HS-27A (cell line): ENCODE measurements at regions not wholly inside any gene's neighbourhood (a gene's known extent, or its start where the extent isn't known, plus 50 kb on each side); places are given as distances from the start of the nearest gene placed in this dataset.
"Not testable (repeated sequence)": the region's sequence is repeated elsewhere in the genome, so short reads cannot be mapped to it uniquely, and the experiment has no call there.

ENCODE experiments used
- DNase-seq: peaks from one replicate; pipeline ENCODE4 v3.0.0-alpha.2; 2012; ENCODE audit warnings: low read depth, missing footprints

DNA sequence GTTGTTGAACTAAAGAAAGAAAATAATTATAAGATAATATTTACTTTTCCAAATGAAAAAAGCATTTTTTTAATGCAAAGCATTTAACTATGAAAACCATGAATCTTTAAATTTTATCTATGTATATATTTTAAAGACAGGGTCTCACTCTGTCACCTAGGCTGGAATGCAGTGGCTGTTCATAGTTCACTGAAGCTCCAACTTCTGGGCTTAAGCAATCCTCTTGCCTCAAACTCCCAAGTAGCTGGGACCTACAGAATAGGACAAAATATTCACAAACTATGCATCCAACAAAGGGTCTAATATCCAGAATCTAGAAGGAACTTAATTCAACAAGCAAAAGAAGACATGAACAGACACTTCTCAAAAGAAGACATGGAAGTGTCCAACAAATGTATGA, 55.9 kb upstream of the ALB start:
- DNase-seq: no peak

DNA sequence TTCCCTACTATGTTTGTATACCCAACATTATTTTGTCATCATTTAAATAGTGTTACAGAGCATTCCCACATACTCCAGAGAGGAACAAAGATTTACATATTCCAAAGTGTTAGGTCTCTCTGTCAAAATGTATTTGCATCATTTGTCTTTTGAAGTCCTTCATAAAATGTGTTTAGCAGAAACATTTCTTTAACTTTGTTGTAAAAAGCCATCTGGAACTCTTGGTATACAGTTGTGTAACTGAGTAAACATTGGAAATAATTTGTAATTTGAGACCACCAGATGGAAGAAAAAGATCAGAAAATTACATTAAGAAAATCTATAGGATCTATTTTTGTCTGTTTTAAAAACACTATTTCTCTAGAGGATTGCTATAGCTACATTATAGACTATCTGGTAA, 56.6 kb upstream of the ALB start:
- DNase-seq: no peak

- DNase-seq: no peak
These were observed 58.6 kb upstream of the ALB start for GRCh38 chr4:73345399-73345975.

GRCh38 chr4:73344106-73344505, 60.0 kb upstream of the ALB start:
- no peak for DNase-seq

DNA sequence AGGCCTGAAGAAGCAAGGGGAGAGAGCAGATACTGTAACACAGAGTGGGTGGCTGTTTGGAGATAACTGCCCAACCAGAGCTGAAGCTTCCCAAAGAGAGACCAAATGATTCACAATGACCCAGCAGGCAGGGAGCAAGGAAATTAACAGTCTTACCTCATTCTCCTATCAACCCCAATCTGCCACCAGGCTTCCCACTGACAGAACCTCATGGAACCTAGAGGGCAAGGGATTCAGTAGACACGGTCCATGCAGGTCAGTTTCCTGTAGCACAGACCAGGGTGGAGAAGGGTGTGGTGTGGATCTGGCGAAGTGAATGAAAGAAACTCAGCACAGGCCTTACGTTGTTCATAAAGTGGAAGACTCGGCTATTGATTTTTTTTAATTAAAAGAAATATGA, 60.7 kb upstream of the ALB start:
- no peak for DNase-seq

DNA sequence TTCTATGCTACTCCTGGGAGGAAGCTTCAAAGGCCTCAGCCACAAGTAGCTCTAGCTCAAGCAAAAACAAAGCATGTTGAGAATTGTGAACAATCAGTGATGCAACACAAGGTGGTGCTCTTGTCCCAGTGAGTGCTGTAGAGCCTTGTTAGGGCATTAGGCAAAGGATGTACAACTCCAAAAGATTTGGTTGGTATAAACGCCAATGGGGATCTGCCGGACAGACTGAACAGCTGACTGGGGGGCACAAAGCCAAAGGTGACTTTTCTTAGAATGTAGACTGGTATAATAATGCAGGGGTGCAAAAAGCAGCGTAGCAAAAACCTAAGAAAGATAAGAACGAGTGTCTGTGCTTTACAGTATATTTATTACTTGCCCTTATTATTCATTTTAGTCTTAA, 62.6 kb upstream of the ALB start:
- DNase-seq: peak; percentile 7

GRCh38 chr4:73340917-73341316, 63.2 kb upstream of the ALB start:
- DNase-seq: no peak

DNA sequence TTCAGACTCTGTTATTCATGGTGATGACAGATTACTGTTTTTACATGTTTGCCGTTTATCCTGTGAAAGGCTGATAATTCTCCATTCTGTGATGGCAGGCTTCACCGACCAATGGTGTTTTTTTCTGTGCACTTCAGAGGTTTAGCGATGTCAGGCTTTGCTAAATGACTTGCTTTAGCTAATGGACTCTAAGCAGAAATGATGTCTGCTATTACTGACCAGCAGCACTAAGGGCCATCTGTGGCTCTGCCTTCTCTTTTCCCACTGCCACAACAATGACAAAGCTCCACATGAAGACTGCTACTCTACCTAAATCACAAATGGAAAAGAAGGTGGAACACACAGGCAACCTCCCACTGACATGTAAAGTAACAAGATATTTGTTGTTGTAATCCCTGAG, 68.4 kb upstream of the ALB start:
- no peak for DNase-seq

DNA sequence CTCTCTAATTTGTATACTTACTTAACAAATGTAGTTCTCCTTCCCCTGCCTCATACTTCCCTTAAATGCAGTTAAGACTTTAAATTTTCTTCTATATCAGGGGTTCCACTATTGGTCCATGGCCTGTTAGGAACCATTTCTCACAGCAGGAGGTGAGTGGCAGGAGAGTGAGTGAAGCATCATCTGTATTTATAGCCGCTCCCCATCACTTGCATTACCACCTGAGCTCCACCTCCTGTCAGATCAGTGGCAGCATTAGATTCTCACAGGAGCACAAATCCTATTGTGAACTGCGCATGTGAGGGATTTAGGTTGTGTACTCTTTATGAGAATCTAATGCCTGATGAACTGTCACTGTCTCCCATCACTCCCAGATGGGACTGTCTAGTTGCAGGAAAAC, 72.1 kb upstream of the ALB start:
- not testable (repeated sequence) for DNase-seq

DNA sequence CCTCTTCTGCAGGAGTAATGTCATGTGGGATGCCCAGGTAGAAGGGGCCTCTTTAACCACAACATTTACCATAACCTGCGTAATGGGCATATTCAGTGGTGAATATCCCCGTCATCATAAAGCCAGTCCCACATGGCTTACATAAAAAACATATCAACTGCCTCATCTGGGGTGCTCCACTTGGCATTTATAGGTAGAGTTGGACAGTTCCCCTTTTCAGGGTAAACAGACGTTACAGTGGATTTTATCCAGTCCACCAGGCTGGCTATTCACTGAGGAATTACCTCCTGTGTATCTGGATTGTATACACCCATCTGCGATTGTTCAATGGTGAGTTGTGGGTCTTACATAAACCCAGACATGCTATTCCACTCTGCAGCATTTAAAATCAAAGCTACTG, 70.7 kb upstream of the ANKRD17 start:
- DNase-seq: no peak

GRCh38 chr4:73325776-73326175, 67.2 kb upstream of the ANKRD17 start:
- not testable (repeated sequence) for DNase-seq

GRCh38 chr4:73317092-73317491, 58.5 kb upstream of the ANKRD17 start:
- DNase-seq: no peak

DNA sequence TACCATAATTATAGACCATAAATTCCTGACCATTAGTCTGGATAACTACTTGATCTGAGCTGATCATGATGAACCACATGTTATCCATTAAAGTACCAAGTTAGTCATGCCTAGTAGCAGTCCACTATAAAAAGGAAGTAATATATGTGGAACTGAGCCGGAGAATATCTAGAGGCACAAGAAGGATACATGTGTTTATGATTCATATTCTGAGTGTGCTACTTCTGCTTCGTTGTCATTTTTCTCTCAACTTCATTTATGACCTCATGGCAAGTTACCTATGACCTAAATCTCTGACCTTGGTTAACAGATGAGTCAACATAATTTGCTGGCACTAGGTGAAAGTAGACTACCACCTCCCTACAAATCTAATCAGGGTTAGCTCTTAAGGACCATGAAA, 56.5 kb upstream of the ANKRD17 start:
- no peak for DNase-seq

GRCh38 chr4:73312967-73313366, 54.4 kb upstream of the ANKRD17 start:
- no peak for DNase-seq

DNA sequence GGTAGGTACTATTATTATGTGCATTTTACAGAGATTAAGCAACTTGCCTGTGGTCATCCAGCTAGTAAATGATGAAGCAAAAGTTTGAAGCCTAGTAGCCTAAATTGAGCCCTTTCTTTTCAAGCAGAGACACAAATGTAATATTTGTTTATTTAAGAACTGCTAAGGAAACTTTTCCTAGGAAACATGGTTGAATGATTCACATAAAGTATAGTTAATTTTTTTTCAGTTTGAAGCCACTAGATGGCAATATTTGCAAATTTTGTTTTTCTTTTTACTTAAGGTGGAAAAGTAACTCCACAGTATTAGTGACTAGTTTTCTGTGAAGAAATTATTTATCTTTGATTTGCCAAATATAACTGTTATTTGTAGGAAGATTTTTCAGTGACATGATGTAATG, 52.8 kb upstream of the ANKRD17 start:
- no peak for DNase-seq

GRCh38 chr4:73309211-73309610, 50.6 kb upstream of the ANKRD17 start:
- no peak for DNase-seq
